MCF 10A (cell line): ENCODE measurements at regions not wholly inside any gene's neighbourhood (a gene's known extent, or its start where the extent isn't known, plus 50 kb on each side); places are given as distances from the start of the nearest gene placed in this dataset.
A peak's percentile ranks its signal among the peaks of the same experiment; 100 is the strongest.

Experiments used
- BruUV-seq: library from RNA; stranded (reverse); fragments of 400-500 nt; replicated peaks from 2 replicates; lab custom pipeline; 2021; lab: Mats Ljungman, UMichigan
- CTCF ChIA-PET: fragments of 300-600 bp; sonication (Branson Sonifier 250); formaldehyde crosslinking; extraction: SDS; loops from one replicate; lab custom pipeline; 2021; ENCODE audit warnings: antibody characterized with exemption, inconsistent platforms; lab: Yijun Ruan, JAX
- POLR2A ChIA-PET: fragments of 300-600, 350-650 bp; sonication (Branson Sonifier 250); formaldehyde crosslinking; extraction: SDS; loops from one replicate; lab custom pipeline; 2020; ENCODE audit warnings: antibody characterized with exemption, inconsistent platforms; lab: Yijun Ruan, JAX
- DNase-seq: peaks from one replicate; pipeline ENCODE4 v3.0.0-alpha.2; 2018; ENCODE audit not compliant: unreplicated experiment
- H3K27ac Mint-ChIP-seq: one replicate; pipeline ENCODE4 v1.8.0; 2022; ENCODE audit warnings: mild to moderate bottlenecking, low read depth, mixed read lengths; ENCODE audit not compliant: unreplicated experiment
- H3K27me3 Mint-ChIP-seq: one replicate; pipeline ENCODE4 v1.8.0; 2022; ENCODE audit warnings: mixed read lengths; ENCODE audit not compliant: insufficient read depth, unreplicated experiment
- H3K36me3 Mint-ChIP-seq: one replicate; pipeline ENCODE4 v1.8.0; 2022; ENCODE audit warnings: mild to moderate bottlenecking, moderate library complexity, mixed read lengths; ENCODE audit not compliant: insufficient read depth, unreplicated experiment
- H3K4me1 Mint-ChIP-seq: one replicate; pipeline ENCODE4 v1.8.0; 2022; ENCODE audit warnings: mixed read lengths; ENCODE audit not compliant: insufficient read depth, unreplicated experiment
- H3K4me3 Mint-ChIP-seq: one replicate; pipeline ENCODE4 v1.8.0; 2022; ENCODE audit warnings: mild to moderate bottlenecking, moderate library complexity, mixed read lengths; ENCODE audit not compliant: unreplicated experiment
- H3K9me3 Mint-ChIP-seq: one replicate; pipeline ENCODE4 v1.8.0; 2022; ENCODE audit warnings: mixed read lengths; ENCODE audit not compliant: unreplicated experiment
- intact Hi-C: fragments of 100-400 bp; cut with micrococcal nuclease; formaldehyde crosslinking; loops from 2 replicates; pipeline ENCODE4 v1.14.1; 2022
- TF ChIP-seq, protein P1 (sequence below): fragments of 200-600 bp; IDR thresholded peaks from one replicate; pipeline ENCODE4 v1.8.0; 2022; ENCODE audit warnings: antibody characterized with exemption, mild to moderate bottlenecking; ENCODE audit not compliant: unreplicated experiment

DNA sequence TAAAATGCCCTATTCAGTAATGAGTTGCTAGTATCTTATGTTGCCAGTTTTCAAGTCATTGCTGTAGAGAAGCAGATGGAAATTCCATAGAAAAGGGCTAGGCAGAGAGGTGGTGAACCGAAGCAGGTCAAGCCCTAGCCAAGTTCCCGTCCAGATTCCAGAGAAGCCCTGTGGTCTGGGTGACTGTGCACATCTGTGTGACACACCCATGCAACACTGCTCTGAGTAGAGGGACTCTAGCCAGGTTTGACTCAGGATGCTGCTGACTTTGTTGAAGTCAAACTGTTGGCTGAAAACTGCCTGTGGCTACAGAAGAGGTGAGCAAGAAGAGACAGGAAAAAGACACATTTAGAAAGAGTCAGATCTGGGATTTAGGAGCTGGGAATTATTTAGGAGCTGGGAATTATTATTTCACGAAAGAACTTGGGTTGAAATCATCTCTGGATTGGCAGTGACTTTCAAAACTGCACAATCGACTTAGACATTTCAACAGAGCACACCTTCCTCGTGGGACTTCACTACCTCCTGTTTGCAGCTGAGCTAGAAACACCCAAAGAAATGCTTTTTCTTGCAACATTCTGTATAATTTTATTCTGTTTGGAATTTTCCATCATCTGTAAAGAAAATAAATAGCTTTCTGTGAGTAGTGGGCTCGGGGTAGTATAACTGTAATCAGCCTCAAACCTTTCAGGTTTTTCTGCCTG lies 149.1 kb upstream of the PRKCQ start:
- TSS peak; percentile 73 for BruUV-seq
- CTCF ChIA-PET = interaction anchor here (0.8 to 3.6 kb wide), 5 partner anchors 8 to 692 kb away, joined by 3 to 18 read pairs (median 4); no protein-coding TSS in a partner anchor
- TF ChIP-seq, protein P1, sequence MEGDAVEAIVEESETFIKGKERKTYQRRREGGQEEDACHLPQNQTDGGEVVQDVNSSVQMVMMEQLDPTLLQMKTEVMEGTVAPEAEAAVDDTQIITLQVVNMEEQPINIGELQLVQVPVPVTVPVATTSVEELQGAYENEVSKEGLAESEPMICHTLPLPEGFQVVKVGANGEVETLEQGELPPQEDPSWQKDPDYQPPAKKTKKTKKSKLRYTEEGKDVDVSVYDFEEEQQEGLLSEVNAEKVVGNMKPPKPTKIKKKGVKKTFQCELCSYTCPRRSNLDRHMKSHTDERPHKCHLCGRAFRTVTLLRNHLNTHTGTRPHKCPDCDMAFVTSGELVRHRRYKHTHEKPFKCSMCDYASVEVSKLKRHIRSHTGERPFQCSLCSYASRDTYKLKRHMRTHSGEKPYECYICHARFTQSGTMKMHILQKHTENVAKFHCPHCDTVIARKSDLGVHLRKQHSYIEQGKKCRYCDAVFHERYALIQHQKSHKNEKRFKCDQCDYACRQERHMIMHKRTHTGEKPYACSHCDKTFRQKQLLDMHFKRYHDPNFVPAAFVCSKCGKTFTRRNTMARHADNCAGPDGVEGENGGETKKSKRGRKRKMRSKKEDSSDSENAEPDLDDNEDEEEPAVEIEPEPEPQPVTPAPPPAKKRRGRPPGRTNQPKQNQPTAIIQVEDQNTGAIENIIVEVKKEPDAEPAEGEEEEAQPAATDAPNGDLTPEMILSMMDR = no peak
- H3K9me3 Mint-ChIP-seq = no peaks in the 10 kb centered on the region
- H3K4me1 Mint-ChIP-seq = peaks cover 27% of the 10 kb centered on the region
- POLR2A ChIA-PET = interaction anchor here (1.0 to 6.6 kb wide), 9 partner anchors 7 to 1058 kb away, joined by 3 to 105 read pairs (median 8); partner anchors contain the start of genes ATP5F1C and KIN
- H3K4me3 Mint-ChIP-seq = peak overlapping the region; percentile 51
- peak overlapping the region; percentile 71 for H3K27ac Mint-ChIP-seq
- intact Hi-C loops = loop anchor here (10.0 kb wide), 2 partner anchors 116 to 536 kb away; no protein-coding TSS in a partner anchor
- peak; percentile 81 for DNase-seq
- no peaks in the 10 kb centered on the region for H3K36me3 Mint-ChIP-seq
- H3K27me3 Mint-ChIP-seq = no peaks in the 10 kb centered on the region

DNA sequence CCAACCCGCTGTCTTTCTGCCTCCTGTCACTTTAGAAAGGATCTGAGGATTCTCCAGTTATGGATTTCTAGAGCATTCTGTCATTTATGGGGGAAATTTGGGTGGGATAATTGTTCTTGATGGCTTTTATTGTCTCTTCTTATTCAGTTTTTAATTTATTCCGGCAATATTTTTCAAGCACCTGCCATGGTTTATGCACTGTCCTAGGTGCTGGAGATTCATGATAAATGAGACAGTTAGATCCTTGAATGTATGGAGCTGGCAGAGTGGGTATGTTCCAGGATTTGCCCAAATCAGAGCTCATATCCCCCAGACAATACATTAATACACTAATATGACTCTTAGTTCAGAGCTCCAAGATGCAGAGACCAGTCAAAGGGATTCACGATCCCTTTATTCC lies 146.8 kb upstream of the PRKCQ start:
- intact Hi-C loops = loop anchor here (10.0 kb wide), 2 partner anchors 118 to 538 kb away; no protein-coding TSS in a partner anchor
- H3K36me3 Mint-ChIP-seq = no peaks in the 10 kb centered on the region
- TF ChIP-seq, protein P1 = no peak
- no peak overlapping the region for H3K4me3 Mint-ChIP-seq
- no peaks in the 10 kb centered on the region for H3K9me3 Mint-ChIP-seq
- CTCF ChIA-PET = interaction anchor here (0.7 to 3.6 kb wide), 2 partner anchors 11 to 68 kb away, joined by 4 to 18 read pairs; no protein-coding TSS in a partner anchor
- POLR2A ChIA-PET = interaction anchor here (0.6 to 6.6 kb wide), 3 partner anchors 12 to 124 kb away, joined by 3 to 105 read pairs (median 4); no protein-coding TSS in a partner anchor
- H3K27ac Mint-ChIP-seq = no peak overlapping the region
- H3K27me3 Mint-ChIP-seq = no peaks in the 10 kb centered on the region
- no TSS peak for BruUV-seq
- H3K4me1 Mint-ChIP-seq = peaks cover 41% of the 10 kb centered on the region
- no peak for DNase-seq

DNA sequence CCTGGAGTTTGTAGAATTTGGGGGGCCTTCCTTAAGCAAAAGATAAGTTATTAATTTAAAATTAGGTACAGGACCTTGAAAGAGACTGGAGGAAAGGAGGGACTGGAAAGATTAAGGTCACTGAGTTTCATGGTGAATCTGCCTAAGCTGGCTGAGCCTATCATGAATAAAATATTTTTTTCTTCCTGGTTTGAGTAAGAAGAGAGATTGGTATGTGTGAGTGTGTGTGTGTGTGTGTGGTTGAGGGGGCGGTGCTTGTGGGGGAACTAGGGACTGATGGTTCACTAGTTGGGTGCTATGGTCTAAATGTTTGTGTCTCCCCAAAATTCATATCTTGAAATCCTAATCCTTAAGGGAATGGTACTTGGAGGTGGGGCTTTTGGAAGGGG lies 142.5 kb upstream of the PRKCQ start:
- Mint-ChIP-seq H3K27me3 (no peaks in the 10 kb centered on the region), H3K4me1 (peaks cover 26% of the 10 kb centered on the region), H3K9me3 (no peaks in the 10 kb centered on the region), H3K27ac (peak overlapping the region; percentile 95), H3K4me3 (peak overlapping the region; percentile 55), H3K36me3 (no peaks in the 10 kb centered on the region)
- peak; percentile 34 for DNase-seq
- ChIA-PET CTCF (interaction anchor here (0.6 to 2.4 kb wide), 3 partner anchors 14 to 594 kb away, joined by 3 to 23 read pairs (median 9); no protein-coding TSS in a partner anchor), POLR2A (interaction anchor here (1.0 to 2.9 kb wide), 13 partner anchors 8 to 548 kb away, joined by 4 to 136 read pairs (median 5); no protein-coding TSS in a partner anchor)
- TF ChIP-seq, protein P1 = no peak
- intact Hi-C loops = loop anchor here (1.0 to 10.0 kb wide), 3 partner anchors 57 to 542 kb away; no protein-coding TSS in a partner anchor
- BruUV-seq = TSS peak; percentile 85
